ENCODE measurements at regions not wholly inside any gene's neighbourhood (a gene's known extent, or its start where the extent isn't known, plus 50 kb on each side); places are given as distances from the start of the nearest gene placed in this dataset.

GRCh38 chr11:127138613-127139012 lies 138.0 kb upstream of the KIRREL3 start:
- no peak for TF ChIP-seq CTCF (IDR thresholded peaks at IDR 0.05)
- H3K27ac Mint-ChIP-seq (ENCODE audit: unreplicated experiment) = no peak overlapping the region
- no peak overlapping the region for H3K4me3 Mint-ChIP-seq (ENCODE audit: unreplicated experiment)
- no peak for DNase-seq (ENCODE audit: low spot score)
- no peaks in the 10 kb centered on the region for H3K4me1 Mint-ChIP-seq (ENCODE audit: low read depth)
- peaks cover 29% of the 10 kb centered on the region for H3K27me3 Mint-ChIP-seq (ENCODE audit: low read depth)
- H3K9me3 Mint-ChIP-seq (ENCODE audit: low read depth) = no peaks in the 10 kb centered on the region
- no peaks in the 10 kb centered on the region for H3K36me3 Mint-ChIP-seq (ENCODE audit: low read depth)

- H3K9me3 Mint-ChIP-seq (ENCODE audit: low read depth) = no peaks in the 10 kb centered on the region
- no peak for DNase-seq (ENCODE audit: low spot score)
- no peaks in the 10 kb centered on the region for H3K36me3 Mint-ChIP-seq (ENCODE audit: low read depth)
- H3K27ac Mint-ChIP-seq (ENCODE audit: unreplicated experiment) = no peak overlapping the region
- H3K4me1 Mint-ChIP-seq (ENCODE audit: low read depth) = no peaks in the 10 kb centered on the region
- peaks cover 30% of the 10 kb centered on the region for H3K27me3 Mint-ChIP-seq (ENCODE audit: low read depth)
- H3K4me3 Mint-ChIP-seq (ENCODE audit: unreplicated experiment) = no peak overlapping the region
- no peak for TF ChIP-seq CTCF (IDR thresholded peaks at IDR 0.05)
Measured at GRCh38 chr11:127137771-127138280, 137.3 kb upstream of the KIRREL3 start.

GRCh38 chr11:127136438-127136837 lies 135.9 kb upstream of the KIRREL3 start:
- Mint-ChIP-seq H3K27me3 (ENCODE audit: low read depth) (peaks cover 31% of the 10 kb centered on the region), H3K4me1 (ENCODE audit: low read depth) (no peaks in the 10 kb centered on the region), H3K27ac (ENCODE audit: unreplicated experiment) (no peak overlapping the region), H3K4me3 (ENCODE audit: unreplicated experiment) (no peak overlapping the region), H3K9me3 (ENCODE audit: low read depth) (no peaks in the 10 kb centered on the region), H3K36me3 (ENCODE audit: low read depth) (no peaks in the 10 kb centered on the region)
- DNase-seq (ENCODE audit: low spot score) = no peak
- no peak for TF ChIP-seq CTCF (IDR thresholded peaks at IDR 0.05)

- TF ChIP-seq CTCF (IDR thresholded peaks at IDR 0.05) = no peak
Measured at GRCh38 chr11:127135256-127135655, 134.7 kb upstream of the KIRREL3 start.

GRCh38 chr11:127133061-127133460 lies 132.5 kb upstream of the KIRREL3 start:
- TF ChIP-seq CTCF (IDR thresholded peaks at IDR 0.05) = no peak
- H3K27ac Mint-ChIP-seq (ENCODE audit: unreplicated experiment) = no peak overlapping the region
- no peak overlapping the region for H3K4me3 Mint-ChIP-seq (ENCODE audit: unreplicated experiment)

More at GRCh38 chr11:127135256-127135655, 134.7 kb upstream of the KIRREL3 start:
- Mint-ChIP-seq H3K4me1 (ENCODE audit: low read depth) (no peaks in the 10 kb centered on the region), H3K27ac (ENCODE audit: unreplicated experiment) (no peak overlapping the region), H3K4me3 (ENCODE audit: unreplicated experiment) (no peak overlapping the region), H3K36me3 (ENCODE audit: low read depth) (no peaks in the 10 kb centered on the region), H3K9me3 (ENCODE audit: low read depth) (no peaks in the 10 kb centered on the region), H3K27me3 (ENCODE audit: low read depth) (peaks cover 28% of the 10 kb centered on the region)
- DNase-seq (ENCODE audit: low spot score) = no peak

More at GRCh38 chr11:127133061-127133460, 132.5 kb upstream of the KIRREL3 start:
- Mint-ChIP-seq H3K4me1 (ENCODE audit: low read depth) (no peaks in the 10 kb centered on the region), H3K9me3 (ENCODE audit: low read depth) (no peaks in the 10 kb centered on the region), H3K27me3 (ENCODE audit: low read depth) (peaks cover 25% of the 10 kb centered on the region), H3K36me3 (ENCODE audit: low read depth) (no peaks in the 10 kb centered on the region)
- no peak for DNase-seq (ENCODE audit: low spot score)
